SH-SY5Y (cell line): ENCODE measurements at regions not wholly inside any gene's neighbourhood (a gene's known extent, or its start where the extent isn't known, plus 50 kb on each side); places are given as distances from the start of the nearest gene placed in this dataset.

Experiments used
- GATA2 ChIP-seq: IDR thresholded peaks from 2 replicates; pipeline ENCODE4 v1.6.1; 2011; ENCODE audit warnings: mild to moderate bottlenecking, low read depth, low read length
- GATA3 ChIP-seq: IDR thresholded peaks from 2 replicates; pipeline ENCODE4 v1.6.1; 2011; ENCODE audit warnings: low read depth, mild to moderate bottlenecking, low read length, moderate library complexity

DNA sequence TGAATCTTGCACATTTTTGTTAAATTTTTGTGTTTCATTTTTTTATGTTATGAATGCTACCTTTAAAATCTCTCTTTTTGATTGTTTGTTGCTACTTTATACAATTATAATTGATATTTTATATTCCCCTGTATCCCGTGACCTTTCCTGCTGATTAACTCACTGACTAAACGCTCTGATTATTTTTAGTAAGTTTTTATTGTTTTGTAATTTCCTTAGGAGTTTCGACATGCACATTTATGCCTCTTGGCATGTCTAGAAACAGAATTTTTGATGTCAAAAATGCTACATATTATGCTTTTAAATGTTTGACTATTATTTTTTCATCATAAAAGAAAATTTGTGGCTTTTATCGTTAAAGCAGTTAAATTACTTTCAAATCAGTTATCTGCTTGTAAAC is 1131.6 kb upstream of the TMEFF2 start:
- TF ChIP-seq GATA3 (no peak), GATA2 (no peak)
